ENCODE measurements at regions not wholly inside any gene's neighbourhood (a gene's known extent, or its start where the extent isn't known, plus 50 kb on each side); places are given as distances from the start of the nearest gene placed in this dataset.

DNA sequence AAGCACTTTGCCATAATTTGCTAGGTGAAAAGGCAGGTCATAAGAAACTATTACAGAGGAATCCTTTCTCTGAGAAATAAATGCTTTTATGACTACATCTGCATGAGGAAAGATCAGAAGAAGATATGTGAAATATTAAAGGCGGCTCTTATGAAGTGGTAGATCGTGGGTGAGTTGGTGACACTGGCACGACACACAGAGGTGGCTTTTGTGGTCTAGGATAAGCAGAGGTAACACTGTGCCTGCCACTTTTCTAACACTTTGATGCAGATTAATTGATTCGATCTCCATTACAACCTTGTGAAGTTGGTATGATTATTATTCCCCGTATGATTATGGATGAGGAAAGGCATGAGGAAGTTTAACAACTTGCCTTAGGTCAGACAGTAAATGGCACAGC is 60.0 kb upstream of the ELK3 start:
- no peak for DNase-seq (ENCODE audit: low spot score)

GRCh38 chr12:96136161-96136560 is 58.0 kb upstream of the ELK3 start:
- no peak for DNase-seq (ENCODE audit: low spot score)

DNA sequence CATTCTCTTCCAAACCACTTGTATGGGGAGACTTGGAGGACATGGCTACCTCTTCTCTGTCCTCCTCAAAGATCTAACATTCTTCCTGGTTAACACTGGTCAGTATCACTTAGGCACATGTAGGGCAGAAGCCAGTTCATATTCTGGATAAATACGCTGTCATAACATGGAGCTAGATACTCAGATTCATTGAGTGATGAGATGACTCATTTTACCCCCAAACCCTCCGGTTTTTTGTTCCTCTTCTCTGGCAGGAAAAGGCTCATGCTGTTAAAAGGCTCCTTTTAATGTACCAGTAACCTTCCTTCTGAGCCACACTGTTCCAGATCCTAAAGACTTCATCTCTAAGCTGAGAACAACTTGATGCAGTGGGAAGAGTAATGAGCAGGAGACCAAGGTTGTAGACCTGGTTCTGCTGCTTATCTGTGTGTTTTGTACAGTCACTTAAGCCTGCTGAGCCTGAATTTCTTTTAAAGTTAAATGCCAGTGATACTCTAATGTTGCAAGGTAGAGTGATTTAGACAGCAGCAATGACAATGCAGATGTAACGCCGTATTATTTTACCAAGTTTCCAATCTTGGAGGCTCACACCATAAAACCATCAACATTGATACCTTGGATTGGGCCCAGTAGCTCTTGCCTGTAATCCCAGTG is 57.3 kb upstream of the ELK3 start:
- DNase-seq (ENCODE audit: low spot score): no peak

GRCh38 chr12:96140174-96140573 is 54.0 kb upstream of the ELK3 start:
- DNase-seq (ENCODE audit: low spot score): no peak

GRCh38 chr12:96141216-96141912 is 52.8 kb upstream of the ELK3 start:
- no peak for DNase-seq (ENCODE audit: low spot score)

DNA sequence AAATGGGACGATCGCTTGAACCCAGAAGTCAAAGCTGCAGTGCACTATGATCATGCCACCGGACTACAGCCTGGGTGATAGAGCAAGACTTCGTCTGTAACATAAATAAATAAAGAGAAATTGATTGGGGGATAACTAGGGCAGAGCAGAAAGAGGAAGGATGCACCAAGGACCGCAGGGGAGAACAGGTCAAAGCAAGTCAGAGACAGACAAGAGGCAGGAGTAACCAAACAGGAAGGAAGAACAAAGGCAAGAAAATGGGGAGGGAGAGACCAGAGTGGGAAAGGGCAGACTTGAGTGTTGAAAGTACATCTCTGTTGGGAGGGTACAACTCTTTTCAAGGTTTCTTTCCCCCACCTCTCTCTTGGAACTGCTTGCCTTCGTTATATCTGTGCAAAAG is 50.8 kb upstream of the ELK3 start:
- DNase-seq (ENCODE audit: low spot score): no peak

GRCh38 chr12:96143827-96144565 is 50.2 kb upstream of the ELK3 start:
- DNase-seq (ENCODE audit: low spot score): no peak

All from LoVo (cell line).